ENCODE measurements at regions not wholly inside any gene's neighbourhood (a gene's known extent, or its start where the extent isn't known, plus 50 kb on each side); places are given as distances from the start of the nearest gene placed in this dataset.

DNA sequence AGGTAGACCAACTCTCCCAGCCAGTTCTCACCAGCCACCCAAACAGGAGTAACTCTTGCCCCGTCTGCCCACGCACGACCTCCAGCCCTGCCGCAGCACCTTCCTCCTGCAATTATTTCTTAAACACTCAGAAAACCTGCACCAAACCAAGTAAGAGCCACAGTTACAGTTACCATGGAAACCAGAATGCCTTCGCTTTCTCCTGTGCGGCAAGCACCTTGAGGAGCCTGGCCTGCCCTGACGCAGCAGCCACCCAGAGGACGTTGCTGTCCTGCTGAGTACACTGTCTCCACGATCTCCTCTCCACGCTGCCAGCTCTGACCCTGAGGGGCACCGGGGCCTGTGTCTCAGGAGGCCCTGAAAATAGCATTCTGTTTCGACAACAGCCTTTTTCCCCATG, 94.3 kb upstream of the SMIM21 start:
- DNase-seq: no peak

DNA sequence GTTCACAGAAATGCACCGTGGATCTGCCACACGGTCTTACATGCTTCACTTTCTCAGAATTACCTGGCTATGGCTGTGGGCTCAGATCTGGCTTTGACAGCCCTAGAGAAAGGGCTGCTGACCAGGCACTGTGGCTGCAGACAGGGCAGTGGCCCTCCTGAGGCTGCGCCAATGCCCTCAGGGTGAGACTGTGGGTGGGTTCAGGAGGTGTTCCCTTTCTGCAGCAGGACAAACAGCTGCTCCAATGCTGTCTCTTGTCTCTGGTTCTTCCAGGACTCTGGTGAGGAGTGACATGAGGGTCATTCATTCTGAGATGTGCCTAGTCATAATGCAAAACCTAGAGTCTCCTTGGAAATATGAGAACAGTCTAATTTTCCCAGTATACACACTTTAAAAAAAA, 90.5 kb upstream of the SMIM21 start:
- DNase-seq: no peak

DNA sequence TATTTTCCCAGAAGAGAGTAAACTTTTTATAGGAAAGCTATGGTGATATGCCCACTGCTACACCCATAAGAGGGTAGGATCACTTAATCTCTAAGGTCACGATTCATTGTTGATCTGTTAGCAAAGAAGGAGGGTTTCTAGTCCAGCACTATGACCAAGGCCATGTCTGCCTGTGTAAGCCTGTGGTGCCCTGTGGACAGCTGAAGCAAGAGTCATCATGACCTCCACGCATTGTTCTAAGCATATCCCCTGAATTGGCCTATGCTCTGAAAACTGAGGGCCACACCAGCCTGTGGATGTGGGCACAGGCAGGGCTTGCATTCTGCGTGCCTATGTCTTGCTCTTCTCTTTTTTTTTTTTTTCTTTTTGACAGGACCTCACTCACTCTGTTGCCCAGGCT, 89.8 kb upstream of the SMIM21 start:
- DNase-seq: no peak

DNA sequence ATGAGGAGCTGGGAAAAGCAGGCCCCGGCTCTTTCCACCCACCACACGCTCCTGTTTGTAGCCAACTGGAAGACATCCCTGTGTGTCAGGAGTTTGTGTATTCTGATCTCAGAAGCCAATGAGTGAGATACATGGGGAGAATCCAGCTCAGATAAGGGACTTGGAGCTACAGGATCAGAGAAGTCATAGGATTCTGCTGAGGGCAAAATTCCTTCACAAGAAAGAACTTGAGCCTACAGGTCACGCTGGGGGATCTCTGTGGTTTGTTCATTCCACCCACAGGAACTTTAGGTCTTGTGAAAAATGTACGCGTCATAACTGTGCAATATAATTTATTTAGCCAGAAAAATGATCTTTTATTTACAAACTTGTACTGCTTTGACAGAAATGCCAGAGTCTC, 80.1 kb upstream of the SMIM21 start:
- no peak for DNase-seq

DNA sequence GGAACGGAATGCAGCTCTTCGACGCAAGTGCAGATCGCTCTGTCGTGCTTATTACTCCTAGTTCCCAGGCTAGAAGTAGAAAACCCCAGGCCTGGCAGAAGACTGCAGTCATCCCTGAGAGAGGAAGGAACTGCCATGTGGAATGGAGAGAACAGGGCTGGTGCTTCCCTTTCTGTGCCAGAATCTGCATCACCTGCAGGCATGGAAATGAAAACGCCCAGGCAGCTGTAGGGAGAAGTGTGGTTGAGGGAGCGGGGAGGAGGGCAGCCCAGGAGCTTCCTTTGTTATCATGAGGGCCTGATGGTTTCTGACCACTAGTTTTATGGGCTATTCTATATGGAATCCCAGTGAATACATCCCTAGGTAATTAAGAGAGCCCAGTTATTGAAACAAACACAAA, 79.4 kb upstream of the SMIM21 start:
- no peak for DNase-seq

DNA sequence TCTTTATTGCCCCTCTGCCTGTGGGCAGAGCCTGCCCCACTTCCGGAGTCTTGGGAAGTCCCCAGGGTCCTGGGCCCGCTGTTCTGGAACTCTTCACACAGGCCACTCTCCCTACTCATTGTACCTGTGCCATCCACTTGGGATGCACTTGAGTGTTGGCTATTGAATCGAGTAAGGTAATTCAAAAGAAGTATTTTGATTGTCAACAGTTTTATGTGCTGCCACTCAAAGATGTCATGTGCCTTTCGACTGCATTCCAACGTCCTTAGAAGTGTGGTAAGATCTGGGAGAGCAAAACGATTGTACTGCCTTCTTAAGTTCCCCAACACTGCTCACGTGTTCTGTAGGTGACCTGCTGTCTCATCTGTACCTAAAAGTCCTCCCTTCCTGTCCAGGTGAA, 77.0 kb upstream of the SMIM21 start:
- no peak for DNase-seq

DNA sequence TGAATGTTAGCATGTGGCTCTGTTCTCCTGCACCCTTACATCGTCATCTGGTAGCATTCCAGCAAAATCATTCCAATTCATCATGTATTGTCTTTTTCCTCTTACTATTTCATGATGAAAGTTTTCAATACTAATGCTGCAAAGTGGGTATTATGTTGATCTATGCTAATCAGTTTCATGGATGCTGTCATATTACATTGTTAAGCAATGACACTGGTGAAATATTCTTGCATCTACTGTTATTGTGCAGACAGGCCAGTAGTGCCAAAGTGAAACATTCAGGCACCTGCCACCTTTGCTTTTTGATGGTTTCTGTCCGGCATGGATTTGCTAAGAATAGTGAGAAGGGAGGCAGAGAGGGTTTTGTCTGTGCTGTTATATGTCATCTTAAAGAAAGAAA, 76.1 kb upstream of the SMIM21 start:
- no peak for DNase-seq

DNA sequence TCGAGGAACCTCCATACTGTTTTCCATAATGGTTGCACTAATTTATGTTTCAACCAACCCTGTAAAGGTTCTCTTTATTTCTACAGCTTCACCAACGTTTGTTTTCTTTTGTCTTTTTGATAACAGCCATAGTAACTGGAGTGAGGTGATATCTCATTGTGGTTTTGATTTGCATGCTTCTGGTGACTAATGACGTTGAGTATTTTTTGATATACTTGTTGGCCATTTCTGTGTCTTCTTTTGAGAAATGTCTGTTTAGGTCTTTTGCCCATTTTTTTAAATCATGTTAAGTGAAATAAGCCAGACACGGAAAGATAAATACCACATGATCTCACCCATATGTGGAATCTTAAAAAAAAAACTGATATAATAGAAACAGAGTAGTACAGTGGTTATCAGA, 74.8 kb upstream of the SMIM21 start:
- DNase-seq: no peak

DNA sequence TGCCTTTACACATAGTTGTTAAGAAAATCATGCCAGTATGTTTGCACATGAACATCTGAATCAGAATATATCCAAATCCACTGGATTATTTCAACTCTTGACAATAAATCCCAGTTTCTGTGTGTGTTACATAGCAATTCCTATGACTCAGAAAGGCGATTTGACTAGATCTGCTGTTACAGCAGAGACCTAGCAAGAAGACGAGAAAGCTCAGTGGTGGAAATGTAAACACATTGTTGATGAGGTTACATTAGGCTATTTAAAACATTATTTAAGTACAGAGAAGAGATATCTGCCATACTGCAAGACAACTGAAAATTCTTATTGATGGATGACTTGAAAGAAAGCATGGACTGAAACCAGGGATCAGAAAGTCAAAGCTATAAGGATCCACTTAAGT, 73.0 kb upstream of the SMIM21 start:
- DNase-seq: no peak

DNA sequence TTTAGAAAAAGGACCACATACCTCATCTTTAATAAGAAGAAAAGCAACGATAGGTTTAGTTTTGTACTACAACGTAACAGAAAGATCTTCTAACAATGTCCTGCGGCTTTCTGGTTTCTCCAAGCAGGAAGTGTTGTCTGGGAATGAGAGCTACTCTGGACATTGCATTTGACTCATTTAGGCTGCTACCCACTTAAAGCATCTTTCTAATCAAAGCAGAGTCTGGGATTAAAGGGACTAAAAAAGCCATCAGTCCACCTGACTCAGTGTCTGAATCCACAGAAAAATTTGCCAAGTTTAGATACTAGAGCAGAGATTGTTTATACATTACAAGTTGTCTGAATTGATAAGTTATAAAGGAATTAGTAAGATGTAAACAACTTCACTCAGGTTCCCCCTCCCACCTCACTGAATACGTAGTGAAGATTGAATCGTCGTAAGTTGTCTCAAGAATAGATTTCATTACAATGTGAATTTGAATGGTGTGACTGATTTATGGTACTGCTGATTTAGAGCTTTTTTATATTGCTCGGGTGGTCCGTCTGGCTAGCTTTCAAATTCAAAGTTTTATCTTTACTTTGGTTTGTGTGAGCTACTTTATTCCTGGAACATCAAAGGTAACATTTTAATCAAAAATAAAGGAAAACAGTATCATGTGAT, 70.2 kb upstream of the SMIM21 start:
- DNase-seq: no peak

DNA sequence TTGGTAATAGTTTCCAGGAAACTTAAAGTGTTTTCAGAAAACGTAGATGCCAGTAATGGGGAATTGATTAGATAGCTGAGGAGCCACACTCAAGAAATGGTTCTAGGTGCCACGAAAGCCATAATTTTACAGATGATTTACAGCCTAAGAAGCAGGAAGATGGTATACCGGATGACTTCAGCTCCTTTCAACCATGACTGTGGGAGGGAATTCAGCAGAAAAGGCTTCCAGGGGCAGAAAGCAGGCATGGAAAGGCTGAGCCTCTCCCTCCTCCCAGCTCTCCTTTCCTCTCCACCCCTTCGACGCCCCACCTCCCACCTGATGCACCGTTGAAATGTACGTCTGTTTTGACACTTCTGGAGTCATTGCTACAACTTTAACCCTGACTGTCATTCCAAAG, 68.6 kb upstream of the SMIM21 start:
- DNase-seq: no peak

DNA sequence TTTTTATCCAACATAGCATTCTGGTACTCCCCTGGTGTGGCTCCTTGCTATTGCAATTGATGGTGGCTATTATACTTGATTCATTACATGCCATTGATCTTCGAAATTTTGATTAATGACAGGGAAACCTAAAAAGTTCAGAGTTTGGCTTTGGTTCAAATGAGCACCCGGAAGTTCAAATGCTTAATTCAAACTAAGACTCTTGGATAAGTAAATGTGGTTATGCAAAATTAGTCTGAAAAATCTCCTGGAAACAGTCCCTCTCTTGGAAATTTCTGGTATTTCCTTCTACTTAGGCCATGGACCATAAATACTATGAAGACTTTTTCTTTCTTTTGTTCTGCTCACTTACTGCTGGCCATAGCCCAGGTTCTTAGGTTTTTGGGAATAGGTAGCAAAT, 65.3 kb upstream of the SMIM21 start:
- DNase-seq: no peak

DNA sequence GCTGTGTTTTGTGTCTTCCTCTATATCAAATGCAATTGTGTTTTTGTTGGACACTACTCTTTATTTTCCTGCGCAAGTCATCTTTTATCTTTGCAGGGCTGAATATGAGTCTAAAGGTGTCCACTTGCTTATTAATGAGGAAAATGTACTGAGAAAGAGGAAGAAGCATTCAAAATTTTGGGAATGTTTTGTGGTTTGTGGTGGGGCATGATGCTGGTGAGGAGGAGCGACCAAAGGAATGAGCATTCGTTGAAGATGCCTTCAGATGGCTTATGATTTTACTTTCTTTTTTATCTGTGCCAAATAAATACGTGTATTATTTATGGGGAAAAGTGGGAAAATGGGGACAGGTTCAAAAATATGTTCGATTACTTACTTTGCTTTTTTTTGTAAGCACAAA, 63.9 kb upstream of the SMIM21 start:
- no peak for DNase-seq

DNA sequence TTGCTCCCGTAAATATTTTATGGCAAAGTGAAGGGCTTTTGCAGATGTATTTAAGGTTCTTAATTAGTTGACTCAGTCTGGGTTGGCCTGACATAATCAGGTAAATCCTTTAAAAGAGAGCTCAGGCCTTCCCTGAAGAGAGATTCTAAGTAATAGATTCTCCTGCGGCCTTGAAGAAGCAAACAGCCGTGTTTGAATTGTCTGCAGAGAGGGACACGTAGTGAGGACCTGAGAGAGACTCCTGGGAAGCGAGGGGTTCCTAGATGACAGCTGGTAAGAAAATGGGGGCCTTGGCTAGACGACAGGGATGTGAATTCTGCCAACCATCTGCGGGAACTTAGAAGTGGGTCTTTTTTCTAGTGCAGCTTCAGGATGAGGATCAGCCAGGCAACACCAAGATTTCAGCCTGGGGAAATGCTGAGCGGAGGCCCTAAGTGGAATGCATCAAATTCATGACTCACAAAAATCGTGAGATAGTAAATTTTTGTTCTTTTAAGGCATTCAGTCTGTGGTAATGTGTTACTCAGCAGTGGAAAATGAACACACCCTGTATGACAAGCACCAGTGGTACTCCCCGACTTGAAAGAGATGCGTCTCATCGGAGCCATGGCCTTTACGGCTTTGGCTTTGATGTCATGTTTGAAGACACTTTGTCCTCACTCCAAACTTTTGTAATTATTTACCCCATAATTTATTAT, 62.1 kb upstream of the SMIM21 start:
- no peak for DNase-seq

DNA sequence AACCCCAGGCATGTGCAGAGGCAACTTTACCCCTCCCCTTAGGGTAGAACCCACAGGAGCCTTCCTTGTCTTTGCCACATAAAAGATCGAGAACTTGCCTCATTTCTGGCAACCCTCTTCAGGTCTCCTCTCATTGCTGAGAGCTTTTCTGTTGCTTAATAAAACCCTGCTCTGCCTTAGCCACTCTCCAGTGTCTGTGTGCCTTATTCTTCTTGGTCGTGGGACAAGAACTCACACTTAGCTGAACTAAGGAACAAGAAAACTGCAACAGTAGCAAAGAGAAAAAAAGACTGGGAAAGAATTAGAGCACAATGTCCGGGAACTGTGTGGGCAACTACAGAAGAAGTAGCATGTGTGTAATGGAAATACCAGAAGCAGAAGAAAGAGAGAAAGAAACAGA, 56.2 kb upstream of the SMIM21 start:
- DNase-seq: no peak

DNA sequence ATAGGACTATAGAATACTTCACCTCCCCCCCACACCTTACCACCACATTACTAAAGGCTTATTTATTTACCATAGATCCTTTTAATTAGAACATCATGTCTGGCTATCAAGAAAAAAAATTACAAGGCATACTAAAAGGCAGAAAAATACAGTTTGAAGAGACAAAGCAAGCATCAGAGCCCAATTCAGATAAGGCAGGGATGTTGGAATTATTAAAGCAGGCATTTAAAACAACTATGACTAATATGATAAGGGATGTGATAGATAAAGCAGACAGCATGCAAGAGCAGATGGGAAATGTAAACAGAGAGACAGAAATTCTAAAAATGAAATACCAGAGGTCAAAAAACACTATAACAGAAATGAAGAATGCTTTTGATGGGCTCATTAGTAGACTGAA, 55.4 kb upstream of the SMIM21 start:
- no peak for DNase-seq

DNA sequence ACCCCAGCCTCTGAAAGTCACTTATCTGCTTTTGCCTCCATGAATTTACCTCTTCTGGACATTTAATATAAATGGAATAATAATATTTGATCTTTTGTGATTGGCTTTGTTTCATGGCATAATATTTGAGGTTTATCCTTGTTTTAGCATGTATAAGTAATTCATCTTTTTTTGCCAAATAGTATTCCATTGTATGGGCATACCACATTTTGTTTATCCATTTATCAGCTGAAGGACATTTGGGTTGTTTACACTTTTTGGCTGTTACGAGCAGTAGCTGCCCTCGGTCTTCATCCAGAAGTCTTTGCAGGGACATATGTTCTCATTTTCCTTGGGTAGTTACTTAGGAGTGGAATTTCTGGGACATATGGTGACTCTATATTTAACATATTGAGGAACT, 53.0 kb upstream of the SMIM21 start:
- DNase-seq: no peak

DNA sequence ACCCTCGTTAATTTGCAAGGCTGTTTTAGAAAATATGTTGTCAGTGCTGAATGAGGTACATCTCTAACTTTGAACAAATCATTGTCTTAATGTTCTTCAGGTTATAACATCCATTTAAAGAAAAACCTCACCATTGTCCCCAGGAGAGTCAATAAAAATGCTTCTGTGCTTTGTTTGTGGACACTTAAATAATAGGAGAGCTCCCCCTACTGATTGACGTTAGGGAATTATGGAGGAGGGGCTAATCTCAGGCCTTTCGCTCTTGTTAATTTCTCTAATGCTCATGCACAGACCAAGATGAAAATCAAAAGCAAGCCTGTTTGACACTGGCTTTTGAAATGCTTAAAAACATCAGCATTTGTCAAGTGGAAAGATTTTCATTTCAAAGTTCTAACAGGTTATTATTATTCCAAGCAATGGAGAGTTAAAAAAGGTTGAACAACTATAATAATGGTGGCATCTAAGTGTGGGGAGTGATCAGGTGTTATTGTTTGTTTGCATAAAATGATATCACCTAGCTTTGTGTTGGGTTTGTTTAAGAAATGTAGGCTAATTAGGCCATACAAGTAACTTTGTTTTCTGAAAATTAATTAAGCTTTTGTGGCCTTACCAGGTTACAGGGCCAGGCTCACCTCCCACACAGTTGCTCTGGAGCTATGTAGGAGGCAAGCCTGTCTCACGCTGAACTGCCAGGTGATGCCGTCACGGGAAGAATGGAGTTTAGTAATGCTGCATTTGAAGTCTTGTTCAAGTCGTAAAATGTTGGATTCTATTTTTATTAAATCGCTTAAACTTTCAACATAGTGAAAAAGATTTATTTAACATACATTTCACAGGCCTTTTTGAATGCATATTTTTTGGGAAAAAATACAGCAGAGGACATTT, 51.7 kb upstream of the SMIM21 start:
- no peak for DNase-seq

DNA sequence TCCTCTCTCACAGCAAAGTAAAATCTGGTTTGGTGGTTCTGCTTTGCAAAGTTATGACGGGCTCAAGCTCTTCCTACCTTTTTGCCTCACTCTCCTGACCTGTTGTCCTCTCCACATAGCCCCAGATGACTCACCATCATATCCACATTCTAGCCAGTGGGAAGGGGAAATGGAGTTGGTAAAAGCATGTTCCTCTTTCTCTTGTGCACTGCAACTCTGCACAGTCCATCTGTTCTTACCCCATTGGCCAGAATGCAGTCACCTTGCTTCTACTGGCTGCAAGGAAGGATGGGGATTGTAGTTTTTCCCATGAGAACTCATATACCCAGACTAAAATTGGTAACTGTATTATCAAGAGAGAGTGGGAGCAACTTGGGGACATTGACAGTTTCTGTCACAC, 50.4 kb upstream of the SMIM21 start:
- DNase-seq: no peak

All from activated gamma-delta T cell (primary cell).